ENCODE measurements at regions not wholly inside any gene's neighbourhood (a gene's known extent, or its start where the extent isn't known, plus 50 kb on each side); places are given as distances from the start of the nearest gene placed in this dataset.
"Not testable (repeated sequence)": the region's sequence is repeated elsewhere in the genome, so short reads cannot be mapped to it uniquely, and the experiment has no call there.

- DNase-seq (ENCODE audit: low spot score); in situ Hi-C loops (cut with HindIII; ENCODE audit: low sequenced_read_pairs): not testable (repeated sequence)
Measured at GRCh38 chr6:57853745-57854407, 536.4 kb downstream of the PRIM2 start.

GRCh38 chr6:57860481-57861315 is 543.3 kb downstream of the PRIM2 start:
- DNase-seq (ENCODE audit: low spot score); in situ Hi-C loops (cut with HindIII; ENCODE audit: low sequenced_read_pairs): not testable (repeated sequence)

GRCh38 chr6:57870083-57870482 is 552.7 kb downstream of the PRIM2 start:
- DNase-seq (ENCODE audit: low spot score); in situ Hi-C loops (cut with HindIII; ENCODE audit: low sequenced_read_pairs): not testable (repeated sequence)

- in situ Hi-C loops (cut with HindIII; ENCODE audit: low sequenced_read_pairs); DNase-seq (ENCODE audit: low spot score): not testable (repeated sequence)
Measured at GRCh38 chr6:57873424-57873823, 556.0 kb downstream of the PRIM2 start.

GRCh38 chr6:57876659-57877058 is 559.2 kb downstream of the PRIM2 start:
- in situ Hi-C loops (cut with HindIII; ENCODE audit: low sequenced_read_pairs); DNase-seq (ENCODE audit: low spot score): not testable (repeated sequence)

- in situ Hi-C loops (cut with HindIII; ENCODE audit: low sequenced_read_pairs); DNase-seq (ENCODE audit: low spot score): not testable (repeated sequence)
Measured at GRCh38 chr6:57877729-57878128, 560.3 kb downstream of the PRIM2 start.

GRCh38 chr6:57878792-57879191 is 561.4 kb downstream of the PRIM2 start:
- DNase-seq (ENCODE audit: low spot score); in situ Hi-C loops (cut with HindIII; ENCODE audit: low sequenced_read_pairs): not testable (repeated sequence)

GRCh38 chr6:57898850-57899249 is 581.4 kb downstream of the PRIM2 start:
- in situ Hi-C loops (cut with HindIII; ENCODE audit: low sequenced_read_pairs); DNase-seq (ENCODE audit: low spot score): not testable (repeated sequence)

GRCh38 chr6:57900687-57901399 is 583.4 kb downstream of the PRIM2 start:
- DNase-seq (ENCODE audit: low spot score); in situ Hi-C loops (cut with HindIII; ENCODE audit: low sequenced_read_pairs): not testable (repeated sequence)

GRCh38 chr6:57901445-57901844 is 584.0 kb downstream of the PRIM2 start:
- DNase-seq (ENCODE audit: low spot score); in situ Hi-C loops (cut with HindIII; ENCODE audit: low sequenced_read_pairs): not testable (repeated sequence)

GRCh38 chr6:57904356-57904755 is 586.9 kb downstream of the PRIM2 start:
- DNase-seq (ENCODE audit: low spot score); in situ Hi-C loops (cut with HindIII; ENCODE audit: low sequenced_read_pairs): not testable (repeated sequence)

- in situ Hi-C loops (cut with HindIII; ENCODE audit: low sequenced_read_pairs); DNase-seq (ENCODE audit: low spot score): not testable (repeated sequence)
Measured at GRCh38 chr6:57915300-57915699, 597.9 kb downstream of the PRIM2 start.

GRCh38 chr6:57942966-57943365 is 625.5 kb downstream of the PRIM2 start:
- DNase-seq (ENCODE audit: low spot score); in situ Hi-C loops (cut with HindIII; ENCODE audit: low sequenced_read_pairs): not testable (repeated sequence)

- in situ Hi-C loops (cut with HindIII; ENCODE audit: low sequenced_read_pairs); DNase-seq (ENCODE audit: low spot score): not testable (repeated sequence)
Measured at GRCh38 chr6:57946084-57946768, 628.8 kb downstream of the PRIM2 start.

- in situ Hi-C loops (cut with HindIII; ENCODE audit: low sequenced_read_pairs); DNase-seq (ENCODE audit: low spot score): not testable (repeated sequence)
Measured at GRCh38 chr6:57946769-57947091, 629.3 kb downstream of the PRIM2 start.

- in situ Hi-C loops (cut with HindIII; ENCODE audit: low sequenced_read_pairs); DNase-seq (ENCODE audit: low spot score): not testable (repeated sequence)
Measured at GRCh38 chr6:57948481-57948880, 631.1 kb downstream of the PRIM2 start.

- in situ Hi-C loops (cut with HindIII; ENCODE audit: low sequenced_read_pairs); DNase-seq (ENCODE audit: low spot score): not testable (repeated sequence)
Measured at GRCh38 chr6:57950430-57950829, 633.0 kb downstream of the PRIM2 start.

GRCh38 chr6:57966757-57967156 is 649.3 kb downstream of the PRIM2 start:
- in situ Hi-C loops (cut with HindIII; ENCODE audit: low sequenced_read_pairs) = not testable (repeated sequence)

GRCh38 chr6:57971956-57972355 is 654.5 kb downstream of the PRIM2 start:
- DNase-seq (ENCODE audit: low spot score); in situ Hi-C loops (cut with HindIII; ENCODE audit: low sequenced_read_pairs): not testable (repeated sequence)

More at GRCh38 chr6:57966757-57967156, 649.3 kb downstream of the PRIM2 start:
- not testable (repeated sequence) for DNase-seq (ENCODE audit: low spot score)
